Liver (tissue), 8 donors: ENCODE measurements at regions not wholly inside any gene's neighbourhood (a gene's known extent, or its start where the extent isn't known, plus 50 kb on each side); places are given as distances from the start of the nearest gene placed in this dataset.

Source experiments
- DNase-seq: peaks from one replicate; pipeline ENCODE4 v3.0.0-alpha.2; 2017; ENCODE audit warnings: low spot score
- H3K27ac ChIP-seq, 2 donors: one replicate each; pipeline ENCODE4 v1.7.0; 2013; ENCODE audit warnings: inconsistent platforms in 2 of 2, low read length in 2 of 2, control low read depth in 1 of 2, low read depth in 1 of 2, mild to moderate bottlenecking in 1 of 2
- H3K27me3 ChIP-seq, 4 donors: one replicate each; pipeline versions ENCODE4 v1.6.1 to v1.7.0; 2013; ENCODE audit warnings: low read length in 3 of 4, inconsistent platforms in 1 of 4, mild to moderate bottlenecking in 1 of 4, moderate library complexity in 1 of 4; ENCODE audit not compliant: control insufficient read depth in 4 of 4, insufficient read depth in 4 of 4
- H3K36me3 ChIP-seq, 4 donors: one replicate each; pipeline versions ENCODE4 v1.6.1 to v1.7.0; 2013; ENCODE audit warnings: low read length in 3 of 4, mild to moderate bottlenecking in 3 of 4, low read depth in 1 of 4, moderate library complexity in 1 of 4; ENCODE audit not compliant: control insufficient read depth in 4 of 4, insufficient read depth in 3 of 4
- H3K4me1 ChIP-seq, 4 donors: one replicate each; pipeline versions ENCODE4 v1.6.1 to v1.7.0; 2013; ENCODE audit warnings: low read length in 3 of 4, mild to moderate bottlenecking in 3 of 4, moderate library complexity in 1 of 4; ENCODE audit not compliant: control insufficient read depth in 4 of 4, insufficient read depth in 4 of 4
- H3K4me3 ChIP-seq, 3 donors: one replicate each; pipeline versions ENCODE4 v1.6.1 to v1.7.0; 2013; ENCODE audit warnings: low read length in 3 of 3, control low read depth in 1 of 3, low read depth in 1 of 3, mild to moderate bottlenecking in 1 of 3
- H3K9ac ChIP-seq, 2 donors: one replicate each; pipeline ENCODE4 v1.7.0; 2013; ENCODE audit warnings: low read length in 2 of 2, mild to moderate bottlenecking in 2 of 2, moderate library complexity in 2 of 2, control low read depth in 1 of 2, low read depth in 1 of 2
- H3K9me3 ChIP-seq, 4 donors: one replicate each; pipeline versions ENCODE4 v1.6.1 to v1.7.0; 2013; ENCODE audit warnings: low read length in 3 of 4; ENCODE audit not compliant: control insufficient read depth in 4 of 4
- ATF3 ChIP-seq: IDR thresholded peaks from 2 replicates; pipeline ENCODE4 v1.6.1; 2016; ENCODE audit warnings: antibody characterized with exemption
- CTCF ChIP-seq: fragments of 150-350 bp; IDR thresholded peaks from 2 replicates; pipeline ENCODE4 v1.5.1; 2017; ENCODE audit warnings: improper control_type of control experiment, low read depth, low read length; ENCODE audit not compliant: missing input control
- EGR1 ChIP-seq, 2 donors: IDR thresholded peaks; 2 replicates each; pipeline ENCODE4 v1.6.1; 2016 to 2018; ENCODE audit warnings: antibody characterized with exemption in 2 of 2, low read depth in 2 of 2
- FOXA1 ChIP-seq: IDR thresholded peaks from 2 replicates; pipeline ENCODE4 v1.6.1; 2016; ENCODE audit warnings: antibody characterized with exemption
- FOXA2 ChIP-seq: IDR thresholded peaks from 2 replicates; pipeline ENCODE4 v1.6.1; 2016; ENCODE audit warnings: antibody characterized with exemption
- GABPA ChIP-seq, 2 donors: IDR thresholded peaks in 1 of 2; conservative IDR thresholded peaks in 1 of 2; 2 replicates each; pipeline ENCODE4 v1.6.1; 2016; ENCODE audit warnings: antibody characterized with exemption in 2 of 2, mild to moderate bottlenecking in 1 of 2, moderate library complexity in 1 of 2
- HNF4A ChIP-seq, 2 donors: conservative IDR thresholded peaks; 2 replicates each; pipeline ENCODE4 v1.6.1; 2016; ENCODE audit warnings: antibody characterized with exemption in 2 of 2, mild to moderate bottlenecking in 2 of 2
- HNF4G ChIP-seq: IDR thresholded peaks from 2 replicates; pipeline ENCODE4 v1.6.1; 2016; ENCODE audit warnings: antibody characterized with exemption
- JUND ChIP-seq, 2 donors: IDR thresholded peaks; 2 replicates each; pipeline ENCODE4 v1.6.1; 2016; ENCODE audit warnings: antibody characterized with exemption in 2 of 2
- MAX ChIP-seq: IDR thresholded peaks from 2 replicates; pipeline ENCODE4 v1.6.1; 2016; ENCODE audit warnings: antibody characterized with exemption
- NR2F2 ChIP-seq: IDR thresholded peaks from 2 replicates; pipeline ENCODE4 v1.6.1; 2016; ENCODE audit warnings: antibody characterized with exemption
- RAD21 ChIP-seq, 2 donors: IDR thresholded peaks; 2 replicates each; pipeline ENCODE4 v1.6.1; 2016; ENCODE audit warnings: antibody characterized with exemption in 2 of 2, mild to moderate bottlenecking in 2 of 2
- REST ChIP-seq: IDR thresholded peaks from 2 replicates; pipeline ENCODE4 v1.6.1; 2016; ENCODE audit warnings: antibody characterized with exemption, mild to moderate bottlenecking
- RXRA ChIP-seq, 2 donors: IDR thresholded peaks; 2 replicates each; pipeline ENCODE4 v1.6.1; 2017 to 2018; ENCODE audit warnings: antibody characterized with exemption in 2 of 2, mild to moderate bottlenecking in 1 of 2
- SP1 ChIP-seq: IDR thresholded peaks from 2 replicates; pipeline ENCODE4 v1.6.1; 2018; ENCODE audit warnings: antibody characterized with exemption, mild to moderate bottlenecking
- TAF1 ChIP-seq: conservative IDR thresholded peaks from 2 replicates; pipeline ENCODE4 v1.6.1; 2016; ENCODE audit warnings: antibody characterized with exemption, mild to moderate bottlenecking
- YY1 ChIP-seq: IDR thresholded peaks from 2 replicates; pipeline ENCODE4 v1.6.1; 2016; ENCODE audit warnings: antibody characterized with exemption, mild to moderate bottlenecking
- ZBTB33 ChIP-seq: IDR thresholded peaks from 2 replicates; pipeline ENCODE4 v1.6.1; 2016; ENCODE audit warnings: antibody characterized with exemption
- WGBS: extraction: QIAGEN DNeasy Blood & Tissue Kit; methylation state at CpG from one replicate; pipeline ENCODE4 v1.1.7; 2013; 5-methylcytosine and 5-hydroxymethylcytosine counted together
- donor health status: healthy.
- donor health status: healthy.
- donor health status: healthy.
- donor health status: healthy.
- donor health status: healthy.

GRCh38 chr9:26426551-26427131 is 466.0 kb downstream of the CAAP1 start:
- no peaks in the 10 kb centered on the region for H3K27me3 ChIP-seq
- no peak overlapping the region for H3K27ac ChIP-seq
- no peak overlapping the region for H3K9ac ChIP-seq
- 84% methylated on average over 16 of the region's 16 CpGs for WGBS
- no peaks in the 10 kb centered on the region for H3K36me3 ChIP-seq
- no peak overlapping the region for H3K4me3 ChIP-seq
- DNase-seq = no peak
- no peaks in the 10 kb centered on the region for H3K4me1 ChIP-seq
- no peak for TF ChIP-seq HNF4A (conservative IDR thresholded peaks at IDR 0.05)
- TF ChIP-seq RXRA (IDR thresholded peaks at IDR 0.05) = no peak
- no peak for TF ChIP-seq EGR1 (IDR thresholded peaks at IDR 0.05; ENCODE audit: low read depth in 2 of 2)
- TF ChIP-seq FOXA2 = no peak
- TF ChIP-seq GABPA (IDR thresholded peaks at IDR 0.05 in 1 of 2, conservative IDR thresholded peaks at IDR 0.05 in 1 of 2) = no peak
- TF ChIP-seq NR2F2 = no peak
- no peak for TF ChIP-seq HNF4G
- no peak for TF ChIP-seq ATF3
- no peak for TF ChIP-seq RAD21 (IDR thresholded peaks at IDR 0.05)
- TF ChIP-seq CTCF = no peak
- TF ChIP-seq MAX = no peak
- TF ChIP-seq ZBTB33 = no peak
- TF ChIP-seq TAF1 = no peak
- H3K9me3 ChIP-seq = peaks cover 0 to 3% (median 0%) of the 10 kb centered on the region in 4 donors

- no peaks in the 10 kb centered on the region for H3K9me3 ChIP-seq
- DNase-seq = no peak
- no peaks in the 10 kb centered on the region for H3K4me1 ChIP-seq
- no peaks in the 10 kb centered on the region for H3K36me3 ChIP-seq
- no peaks in the 10 kb centered on the region for H3K27me3 ChIP-seq
- TF ChIP-seq NR2F2 (no peak), REST (no peak), FOXA1 (no peak), YY1 (no peak), GABPA (IDR thresholded peaks at IDR 0.05 in 1 of 2, conservative IDR thresholded peaks at IDR 0.05 in 1 of 2) (no peak), JUND (IDR thresholded peaks at IDR 0.05) (no peak), FOXA2 (no peak), EGR1 (IDR thresholded peaks at IDR 0.05; ENCODE audit: low read depth in 2 of 2) (no peak), HNF4A (conservative IDR thresholded peaks at IDR 0.05) (no peak), SP1 (no peak), ZBTB33 (no peak), HNF4G (no peak)
- H3K9ac ChIP-seq = no peak overlapping the region
- no peak overlapping the region for H3K27ac ChIP-seq
- WGBS = 54% methylated on average over 3 of the region's 3 CpGs
- no peak overlapping the region for H3K4me3 ChIP-seq
Measured at GRCh38 chr9:26418480-26418879, 474.1 kb downstream of the CAAP1 start.
